ENCODE measurements at regions not wholly inside any gene's neighbourhood (a gene's known extent, or its start where the extent isn't known, plus 50 kb on each side); places are given as distances from the start of the nearest gene placed in this dataset.

DNA sequence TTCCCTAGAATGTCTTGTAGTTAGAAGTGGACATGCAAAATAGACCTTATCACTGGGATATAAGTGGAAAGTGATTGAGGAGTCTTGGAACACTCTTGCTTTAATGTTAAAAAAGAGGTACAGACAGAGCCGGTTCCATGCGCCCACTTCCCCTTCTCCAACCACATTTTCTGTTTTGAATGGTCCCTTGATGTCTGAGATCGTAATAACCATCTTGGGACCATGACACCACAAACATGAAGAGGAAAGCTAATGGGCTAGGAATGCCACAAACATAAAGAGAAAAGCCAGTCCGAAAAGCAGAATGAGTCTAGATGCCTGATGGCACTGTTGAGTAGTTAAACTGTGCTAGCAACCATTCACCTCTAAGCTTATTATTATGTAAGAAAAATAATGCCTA is 54.8 kb upstream of the SPON1 start:
- Mint-ChIP-seq H3K4me3 (no peak overlapping the region), H3K27ac (no peak overlapping the region), H3K4me1 (ENCODE audit: low read depth in 2 of 2) (peaks cover 5% of the 10 kb centered on the region in 2 donors), H3K9me3 (no peaks in the 10 kb centered on the region), H3K36me3 (no peaks in the 10 kb centered on the region), H3K27me3 (no peaks in the 10 kb centered on the region)
- ATAC-seq, result no peak
- no peak for DNase-seq (ENCODE audit: low spot score)

DNA sequence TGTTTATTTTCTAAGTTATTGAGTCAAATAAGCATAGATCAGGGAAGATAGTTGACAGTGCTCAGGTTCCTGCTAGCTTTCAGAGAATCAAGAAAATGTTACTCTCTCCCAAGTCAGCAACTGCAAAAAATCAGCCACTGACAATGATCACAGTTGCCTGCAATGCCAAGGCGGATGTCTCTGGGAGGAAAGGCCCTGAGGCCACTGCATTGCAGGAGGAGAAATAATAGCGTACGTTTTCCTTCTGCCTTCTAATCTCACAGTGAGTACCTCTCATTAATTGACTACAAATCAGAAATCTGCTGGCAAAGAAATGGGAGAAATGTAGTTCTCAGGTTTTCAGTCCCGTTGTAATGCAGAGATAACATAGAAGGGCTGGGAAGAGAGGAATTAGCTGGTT is 54.0 kb upstream of the SPON1 start:
- H3K9me3 Mint-ChIP-seq, result no peaks in the 10 kb centered on the region
- peaks cover 7 to 8% of the 10 kb centered on the region in 2 donors for H3K4me1 Mint-ChIP-seq (ENCODE audit: low read depth in 2 of 2)
- H3K36me3 Mint-ChIP-seq, result no peaks in the 10 kb centered on the region
- H3K4me3 Mint-ChIP-seq, result no peak overlapping the region
- ATAC-seq, result no peak
- H3K27ac Mint-ChIP-seq, result no peak overlapping the region
- no peaks in the 10 kb centered on the region for H3K27me3 Mint-ChIP-seq
- DNase-seq (ENCODE audit: low spot score), result no peak

All from natural killer cell treated with Interleukin-12 subunit alpha and Interleukin-12 subunit beta and Interleukin-15 and Interleukin-18, amount 100 ng/mL, for 72 hours (primary cell).